SK-N-SH treated with all-trans-retinoic acid at 6 μM for 48 hours (cell line): ENCODE measurements at regions not wholly inside any gene's neighbourhood (a gene's known extent, or its start where the extent isn't known, plus 50 kb on each side); places are given as distances from the start of the nearest gene placed in this dataset.

Experiments used
- ATAC-seq: fragments of 200-7000 bp; cut with Tn5 transposase; 3 replicates; pipeline ENCODE4 v1.9.1; 2020; ENCODE audit warnings: mild to moderate bottlenecking, moderate library complexity
- ARNTL ChIP-seq: fragments of 450-650 bp; formaldehyde crosslinking; IDR thresholded peaks from 2 replicates; pipeline ENCODE4 v1.5.0; 2020; ENCODE audit warnings: low read depth, mild to moderate bottlenecking, moderate library complexity, borderline replicate concordance
- BACH2 ChIP-seq: fragments of 250-450 bp; sonication (Bioruptor Pico); IDR thresholded peaks from 2 replicates; pipeline ENCODE4 v1.9.0; 2021; ENCODE audit warnings: mild to moderate bottlenecking, borderline replicate concordance
- CSDC2 ChIP-seq: fragments of 250-450 bp; sonication (Bioruptor Pico); IDR thresholded peaks from 2 replicates; pipeline ENCODE4 v1.5.0; 2020; ENCODE audit warnings: mild to moderate bottlenecking, moderate library complexity
- GLIS3 ChIP-seq: fragments of 250-450 bp; sonication (Bioruptor Pico); IDR thresholded peaks from 2 replicates; pipeline ENCODE4 v1.5.0; 2020; ENCODE audit warnings: mild to moderate bottlenecking, moderate library complexity
- ISL1 ChIP-seq: fragments of 250-450 bp; sonication (Bioruptor Pico); IDR thresholded peaks from 2 replicates; pipeline ENCODE4 v2.1.2; 2022; ENCODE audit warnings: mild to moderate bottlenecking, moderate library complexity
- OSR1 ChIP-seq: fragments of 250-450 bp; sonication (Bioruptor Pico); IDR thresholded peaks from 2 replicates; pipeline ENCODE4 v1.8.0; 2022; ENCODE audit warnings: moderate library complexity, mild to moderate bottlenecking, inconsistent platforms
- PATZ1 ChIP-seq: fragments of 250-450 bp; sonication (Bioruptor Pico); IDR thresholded peaks from 2 replicates; pipeline ENCODE4 v1.8.0; 2020; ENCODE audit warnings: mild to moderate bottlenecking, moderate library complexity, borderline replicate concordance
- PPARA ChIP-seq: fragments of 250-450 bp; sonication (Bioruptor Pico); IDR thresholded peaks from 2 replicates; pipeline ENCODE4 v1.5.0; 2020; ENCODE audit warnings: mild to moderate bottlenecking, borderline replicate concordance
- RARB ChIP-seq: fragments of 250-450 bp; sonication (Bioruptor Pico); IDR thresholded peaks from 2 replicates; pipeline ENCODE4 v1.8.0; 2021; ENCODE audit warnings: mild to moderate bottlenecking, moderate library complexity
- SNAI2 ChIP-seq: fragments of 250-450 bp; sonication (Bioruptor Pico); IDR thresholded peaks from 2 replicates; pipeline ENCODE4 v1.5.0; 2020; ENCODE audit warnings: mild to moderate bottlenecking, moderate library complexity
- TCF4 ChIP-seq: fragments of 250-450 bp; sonication (Bioruptor Pico); IDR thresholded peaks from 2 replicates; pipeline ENCODE4 v1.8.0; 2021; ENCODE audit warnings: mild to moderate bottlenecking, moderate library complexity, borderline replicate concordance
- TOX ChIP-seq: fragments of 250-450 bp; sonication (Bioruptor Pico); IDR thresholded peaks from 2 replicates; pipeline ENCODE4 v1.8.0; 2021; ENCODE audit warnings: mild to moderate bottlenecking, moderate library complexity, borderline replicate concordance
- ZC3H10 ChIP-seq: fragments of 250-450 bp; sonication (Bioruptor Pico); IDR thresholded peaks from 2 replicates; pipeline ENCODE4 v1.5.1; 2021; ENCODE audit warnings: mild to moderate bottlenecking, moderate library complexity
- ZFP3 ChIP-seq: fragments of 250-450 bp; sonication (Bioruptor Pico); IDR thresholded peaks from 2 replicates; pipeline ENCODE4 v1.5.0; 2020; ENCODE audit warnings: mild to moderate bottlenecking, moderate library complexity
- ZFP30 ChIP-seq: fragments of 450-650 bp; formaldehyde crosslinking; IDR thresholded peaks from 2 replicates; pipeline ENCODE4 v1.5.0; 2022; ENCODE audit warnings: mild to moderate bottlenecking, moderate library complexity
- ZNF565 ChIP-seq: fragments of 450-650 bp; formaldehyde crosslinking; conservative IDR thresholded peaks from 2 replicates; pipeline ENCODE4 v1.5.0; 2020; ENCODE audit warnings: low read depth, mild to moderate bottlenecking, moderate library complexity
- ZNF70 ChIP-seq: fragments of 450-650 bp; formaldehyde crosslinking; IDR thresholded peaks from 2 replicates; pipeline ENCODE4 v1.5.0; 2020; ENCODE audit warnings: mild to moderate bottlenecking, moderate library complexity
- ZNF8 ChIP-seq: fragments of 450-650 bp; formaldehyde crosslinking; IDR thresholded peaks from 2 replicates; pipeline ENCODE4 v1.5.0; 2020; ENCODE audit warnings: mild to moderate bottlenecking, moderate library complexity
- TF ChIP-seq, protein P1 (sequence below): fragments of 250-450 bp; sonication (Bioruptor Pico); IDR thresholded peaks from 2 replicates; pipeline ENCODE4 v1.8.0; 2021; ENCODE audit warnings: low read depth, mild to moderate bottlenecking, moderate library complexity, borderline replicate concordance
- TF ChIP-seq, protein P2 (sequence below): fragments of 250-450 bp; sonication (Bioruptor Pico); IDR thresholded peaks from 2 replicates; pipeline ENCODE4 v1.5.1; 2021; ENCODE audit warnings: mild to moderate bottlenecking, moderate library complexity
- TF ChIP-seq, protein P3 (sequence below): fragments of 250-450 bp; sonication (Bioruptor Pico); IDR thresholded peaks from 2 replicates; pipeline ENCODE4 v1.5.0; 2020; ENCODE audit warnings: mild to moderate bottlenecking, moderate library complexity

DNA sequence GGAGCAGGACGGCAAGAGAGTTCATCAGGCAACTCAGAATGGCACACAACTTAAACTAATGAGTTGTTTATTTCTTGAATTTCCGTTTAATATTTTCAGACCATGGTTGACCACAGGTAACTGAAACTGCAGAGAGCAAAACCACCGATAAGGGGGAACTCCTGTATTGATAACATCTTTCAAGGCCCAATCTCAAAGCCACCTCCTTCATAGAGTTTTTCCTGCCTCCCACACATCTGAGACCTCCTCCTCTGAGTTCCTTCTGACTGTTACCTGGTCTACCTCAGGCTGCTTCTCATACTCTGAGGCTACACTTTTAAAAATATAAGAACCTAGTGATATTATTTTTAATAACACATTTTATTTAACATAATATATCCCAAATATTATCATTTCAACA is 341.5 kb upstream of the NPVF start:
- no peak for TF ChIP-seq TCF4 (CRISPR knock-in tag)
- no peak for TF ChIP-seq ZC3H10 (CRISPR knock-in tag)
- no peak for TF ChIP-seq OSR1 (CRISPR knock-in tag)
- TF ChIP-seq ZNF8 (CRISPR knock-in tag), result no peak
- TF ChIP-seq TOX (CRISPR knock-in tag), result no peak
- TF ChIP-seq ZFP3, result no peak
- no peak for TF ChIP-seq PATZ1 (CRISPR knock-in tag)
- no peak for TF ChIP-seq ZNF70 (CRISPR knock-in tag)
- no peak for TF ChIP-seq ZNF565 (CRISPR knock-in tag)
- TF ChIP-seq, protein P1, sequence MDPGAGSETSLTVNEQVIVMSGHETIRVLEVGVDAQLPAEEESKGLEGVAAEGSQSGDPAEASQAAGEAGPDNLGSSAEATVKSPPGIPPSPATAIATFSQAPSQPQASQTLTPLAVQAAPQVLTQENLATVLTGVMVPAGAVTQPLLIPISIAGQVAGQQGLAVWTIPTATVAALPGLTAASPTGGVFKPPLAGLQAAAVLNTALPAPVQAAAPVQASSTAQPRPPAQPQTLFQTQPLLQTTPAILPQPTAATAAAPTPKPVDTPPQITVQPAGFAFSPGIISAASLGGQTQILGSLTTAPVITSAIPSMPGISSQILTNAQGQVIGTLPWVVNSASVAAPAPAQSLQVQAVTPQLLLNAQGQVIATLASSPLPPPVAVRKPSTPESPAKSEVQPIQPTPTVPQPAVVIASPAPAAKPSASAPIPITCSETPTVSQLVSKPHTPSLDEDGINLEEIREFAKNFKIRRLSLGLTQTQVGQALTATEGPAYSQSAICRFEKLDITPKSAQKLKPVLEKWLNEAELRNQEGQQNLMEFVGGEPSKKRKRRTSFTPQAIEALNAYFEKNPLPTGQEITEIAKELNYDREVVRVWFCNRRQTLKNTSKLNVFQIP (CRISPR knock-in tag), result no peak
- no peak for ATAC-seq

DNA sequence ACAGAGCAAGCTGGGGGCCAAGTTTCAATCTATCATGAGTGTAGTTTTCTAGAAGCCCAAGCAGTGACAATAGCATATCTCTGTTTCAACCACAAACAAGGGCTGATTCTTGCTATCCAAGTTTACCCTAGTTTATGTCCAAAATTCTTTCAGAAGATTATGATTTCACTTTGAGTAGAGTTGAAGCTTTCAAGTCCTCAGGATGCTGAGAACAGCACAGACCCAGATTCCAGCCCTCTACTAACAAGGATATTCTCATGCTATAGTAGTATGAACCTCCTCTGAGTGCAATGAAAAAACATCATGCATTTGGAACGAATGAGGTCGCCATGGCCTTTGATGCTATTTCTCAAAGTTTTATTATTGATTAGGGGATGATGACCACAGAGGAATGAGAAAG is 344.1 kb upstream of the NPVF start:
- ATAC-seq, result no peak
- TF ChIP-seq ZFP30 (CRISPR knock-in tag) (no peak), TOX (CRISPR knock-in tag) (no peak), OSR1 (CRISPR knock-in tag) (no peak), CSDC2 (CRISPR knock-in tag) (no peak), TCF4 (CRISPR knock-in tag) (no peak), ARNTL (CRISPR knock-in tag) (no peak), GLIS3 (CRISPR knock-in tag) (no peak), ZC3H10 (CRISPR knock-in tag) (no peak), ZFP3 (no peak), RARB (CRISPR knock-in tag) (no peak), SNAI2 (CRISPR knock-in tag) (no peak), ZNF565 (CRISPR knock-in tag) (no peak), BACH2 (CRISPR knock-in tag) (no peak), PPARA (CRISPR knock-in tag) (no peak), PATZ1 (CRISPR knock-in tag) (no peak)
- TF ChIP-seq, protein P2, sequence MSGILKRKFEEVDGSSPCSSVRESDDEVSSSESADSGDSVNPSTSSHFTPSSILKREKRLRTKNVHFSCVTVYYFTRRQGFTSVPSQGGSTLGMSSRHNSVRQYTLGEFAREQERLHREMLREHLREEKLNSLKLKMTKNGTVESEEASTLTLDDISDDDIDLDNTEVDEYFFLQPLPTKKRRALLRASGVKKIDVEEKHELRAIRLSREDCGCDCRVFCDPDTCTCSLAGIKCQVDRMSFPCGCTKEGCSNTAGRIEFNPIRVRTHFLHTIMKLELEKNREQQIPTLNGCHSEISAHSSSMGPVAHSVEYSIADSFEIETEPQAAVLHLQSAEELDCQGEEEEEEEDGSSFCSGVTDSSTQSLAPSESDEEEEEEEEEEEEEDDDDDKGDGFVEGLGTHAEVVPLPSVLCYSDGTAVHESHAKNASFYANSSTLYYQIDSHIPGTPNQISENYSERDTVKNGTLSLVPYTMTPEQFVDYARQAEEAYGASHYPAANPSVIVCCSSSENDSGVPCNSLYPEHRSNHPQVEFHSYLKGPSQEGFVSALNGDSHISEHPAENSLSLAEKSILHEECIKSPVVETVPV (CRISPR knock-in tag), result no peak
- TF ChIP-seq, protein P1 (CRISPR knock-in tag), result no peak

GRCh38 chr7:25574828-25575227 is 346.5 kb upstream of the NPVF start:
- TF ChIP-seq BACH2 (CRISPR knock-in tag), result no peak
- TF ChIP-seq SNAI2 (CRISPR knock-in tag), result no peak
- ATAC-seq, result no peak

DNA sequence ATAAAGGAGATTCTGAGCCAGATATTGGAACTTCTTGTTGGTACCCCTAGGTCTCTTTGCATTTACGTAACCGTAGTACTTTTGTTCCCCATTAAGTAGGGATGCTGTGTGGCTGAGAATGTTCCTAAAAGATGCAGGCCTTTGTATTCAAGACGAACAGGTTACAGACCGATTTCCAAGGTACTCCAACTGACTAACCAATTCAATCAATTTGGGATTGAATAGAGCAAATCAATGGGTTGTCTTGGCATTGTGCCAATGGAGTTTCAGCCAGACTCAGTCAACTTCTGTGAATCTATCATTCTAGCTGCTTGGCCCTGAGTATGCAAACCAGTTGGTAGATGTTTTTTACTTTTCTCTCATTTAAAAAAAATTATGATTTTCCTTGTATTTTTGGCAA is 347.3 kb upstream of the NPVF start:
- TF ChIP-seq ARNTL (CRISPR knock-in tag) (no peak), ZFP3 (no peak), RARB (CRISPR knock-in tag) (no peak), SNAI2 (CRISPR knock-in tag) (no peak), ZNF8 (CRISPR knock-in tag) (no peak), GLIS3 (CRISPR knock-in tag) (no peak), TOX (CRISPR knock-in tag) (no peak), ISL1 (CRISPR knock-in tag) (no peak), ZFP30 (CRISPR knock-in tag) (no peak), TCF4 (CRISPR knock-in tag) (no peak), OSR1 (CRISPR knock-in tag) (no peak)
- TF ChIP-seq, protein P3, sequence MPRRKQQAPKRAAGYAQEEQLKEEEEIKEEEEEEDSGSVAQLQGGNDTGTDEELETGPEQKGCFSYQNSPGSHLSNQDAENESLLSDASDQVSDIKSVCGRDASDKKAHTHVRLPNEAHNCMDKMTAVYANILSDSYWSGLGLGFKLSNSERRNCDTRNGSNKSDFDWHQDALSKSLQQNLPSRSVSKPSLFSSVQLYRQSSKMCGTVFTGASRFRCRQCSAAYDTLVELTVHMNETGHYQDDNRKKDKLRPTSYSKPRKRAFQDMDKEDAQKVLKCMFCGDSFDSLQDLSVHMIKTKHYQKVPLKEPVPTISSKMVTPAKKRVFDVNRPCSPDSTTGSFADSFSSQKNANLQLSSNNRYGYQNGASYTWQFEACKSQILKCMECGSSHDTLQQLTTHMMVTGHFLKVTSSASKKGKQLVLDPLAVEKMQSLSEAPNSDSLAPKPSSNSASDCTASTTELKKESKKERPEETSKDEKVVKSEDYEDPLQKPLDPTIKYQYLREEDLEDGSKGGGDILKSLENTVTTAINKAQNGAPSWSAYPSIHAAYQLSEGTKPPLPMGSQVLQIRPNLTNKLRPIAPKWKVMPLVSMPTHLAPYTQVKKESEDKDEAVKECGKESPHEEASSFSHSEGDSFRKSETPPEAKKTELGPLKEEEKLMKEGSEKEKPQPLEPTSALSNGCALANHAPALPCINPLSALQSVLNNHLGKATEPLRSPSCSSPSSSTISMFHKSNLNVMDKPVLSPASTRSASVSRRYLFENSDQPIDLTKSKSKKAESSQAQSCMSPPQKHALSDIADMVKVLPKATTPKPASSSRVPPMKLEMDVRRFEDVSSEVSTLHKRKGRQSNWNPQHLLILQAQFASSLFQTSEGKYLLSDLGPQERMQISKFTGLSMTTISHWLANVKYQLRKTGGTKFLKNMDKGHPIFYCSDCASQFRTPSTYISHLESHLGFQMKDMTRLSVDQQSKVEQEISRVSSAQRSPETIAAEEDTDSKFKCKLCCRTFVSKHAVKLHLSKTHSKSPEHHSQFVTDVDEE, result no peak
- TF ChIP-seq, protein P1 (CRISPR knock-in tag), result no peak
- ATAC-seq, result no peak
